K562 (cell line): ENCODE measurements at regions not wholly inside any gene's neighbourhood (a gene's known extent, or its start where the extent isn't known, plus 50 kb on each side); places are given as distances from the start of the nearest gene placed in this dataset.

Experiments
- ATAC-seq: fragments of 200-7000 bp; cut with Tn5 transposase; 3 replicates; pipeline ENCODE4 v1.9.1; 2020; ENCODE audit warnings: moderate library complexity
- BruUV-seq: library from RNA; stranded (reverse); fragments of 400-500 nt; replicated peaks from 2 replicates; lab custom pipeline; 2021; lab: Mats Ljungman, UMichigan
- CTCF ChIA-PET: fragments of 300-600 bp; formaldehyde crosslinking; extraction: SDS; loops from one replicate; lab custom pipeline; 2021; ENCODE audit warnings: low intra/inter-chr PET ratio; lab: Yijun Ruan, JAX
- POLR2A ChIA-PET: fragments of 300-600, 350-650 bp; sonication (Branson Sonifier 250); formaldehyde crosslinking; extraction: SDS; loops from one replicate; lab custom pipeline; 2021; ENCODE audit warnings: antibody characterized with exemption, inconsistent platforms; lab: Yijun Ruan, JAX
- DNase-seq, 4 experiments: peaks; one replicate each; pipeline versions ENCODE4 v3.0.0 to v3.0.0-alpha.2; 2011 to 2018; ENCODE audit warnings: low spot score in 3 of 4, mixed read lengths in 3 of 4; ENCODE audit errors: extremely low read depth in 1 of 4
- FAIRE-seq: peaks from 2 replicates; lab custom pipeline; 2011; peaks lifted over from hg19 to GRCh38; lab: Jason Lieb, UNC
- H2AFZ ChIP-seq: 2 replicates; pipeline ENCODE4 v1.6.0; 2011; ENCODE audit warnings: low read depth, low read length, control low read depth, inconsistent platforms
- H3K27ac ChIP-seq: fragments of 200-600 bp; 3 replicates; pipeline ENCODE4 v1.8.0; 2011; ENCODE audit warnings: low read depth, mild to moderate bottlenecking, control low read depth, inconsistent platforms, low read length, moderate library complexity, mixed read lengths; ENCODE audit errors: extremely low read depth
- H3K27me3 ChIP-seq, 2 experiments: fragments of 300-600 bp in 1 of 2; 2 replicates in 1 of 2; 3 replicates in 1 of 2; pipeline versions ENCODE4 v1.6.0 to v1.8.0; 2011; ENCODE audit warnings: inconsistent platforms in 2 of 2, low read length in 2 of 2, mild to moderate bottlenecking in 1 of 2, mixed read lengths in 1 of 2, moderate library complexity in 1 of 2; ENCODE audit not compliant: control insufficient read depth in 2 of 2, insufficient read depth in 2 of 2
- H3K36me3 ChIP-seq: fragments of 300-600 bp; 3 replicates; pipeline ENCODE4 v1.8.0; 2011; ENCODE audit warnings: mild to moderate bottlenecking, low read length, inconsistent platforms; ENCODE audit not compliant: control insufficient read depth, insufficient read depth
- H3K4me1 ChIP-seq, 2 experiments: fragments of 200-600 bp in 1 of 2; replicated peaks in 1 of 2; 2 replicates in 1 of 2; 3 replicates in 1 of 2; pipeline versions ENCODE4 v1.5.1 to v1.8.0; 2011; ENCODE audit warnings: inconsistent platforms in 2 of 2, low read length in 2 of 2, mild to moderate bottlenecking in 1 of 2, mixed read lengths in 1 of 2, moderate library complexity in 1 of 2; ENCODE audit not compliant: control insufficient read depth in 2 of 2, insufficient read depth in 2 of 2
- H3K4me2 ChIP-seq: 2 replicates; pipeline ENCODE4 v1.6.1; 2011; ENCODE audit warnings: low read length, control low read depth, inconsistent platforms, mixed read lengths; ENCODE audit not compliant: insufficient read depth
- H3K4me3 ChIP-seq: fragments of 200-600 bp; sonication (generic), shearing (Covaris generic); 2 replicates; pipeline ENCODE4 v1.5.1; 2016; ENCODE audit warnings: control low read depth, inconsistent platforms
- H3K79me2 ChIP-seq: fragments of 200-600 bp; 3 replicates; pipeline ENCODE4 v1.8.0; 2011; ENCODE audit warnings: low read length, inconsistent platforms; ENCODE audit not compliant: control insufficient read depth, insufficient read depth
- H3K9ac ChIP-seq, 2 experiments: 2 replicates each; pipeline versions ENCODE4 v1.6.0 to v1.6.1; 2011; ENCODE audit warnings: low read depth in 2 of 2, low read length in 2 of 2, control low read depth in 1 of 2, inconsistent platforms in 1 of 2, mild to moderate bottlenecking in 1 of 2, mixed read lengths in 1 of 2; ENCODE audit not compliant: insufficient read depth in 1 of 2
- H3K9me1 ChIP-seq: one replicate; pipeline ENCODE4 v1.6.0; 2011; ENCODE audit warnings: inconsistent platforms, mild to moderate bottlenecking, low read length, moderate library complexity; ENCODE audit not compliant: control insufficient read depth, insufficient read depth
- H3K9me3 ChIP-seq: replicated peaks from 2 replicates; pipeline ENCODE4 v1.5.1; 2011; ENCODE audit warnings: low read depth, low read length, inconsistent platforms; ENCODE audit not compliant: control insufficient read depth, insufficient read depth
- H4K20me1 ChIP-seq: replicated peaks from 2 replicates; pipeline ENCODE4 v1.6.1; 2011; ENCODE audit warnings: low read length, inconsistent platforms, mixed read lengths; ENCODE audit not compliant: control insufficient read depth, insufficient read depth
- ZNF311 ChIP-seq: fragments of 250-450 bp; sonication (Bioruptor Pico); IDR thresholded peaks from 2 replicates; pipeline ENCODE4 v1.4.0; 2020; ENCODE audit warnings: mild to moderate bottlenecking, moderate library complexity
- ZNF318 ChIP-seq, 2 experiments: fragments of 450-650 bp; IDR thresholded peaks; 2 replicates each; pipeline ENCODE4 v1.6.1; 2016; ENCODE audit warnings: mild to moderate bottlenecking in 2 of 2, borderline replicate concordance in 1 of 2, low read depth in 1 of 2, moderate library complexity in 1 of 2
- in situ Hi-C: fragments of 300-500 bp; cut with MboI; formaldehyde crosslinking; loops from 4 replicates; pipeline ENCODE4 v1.15.0; 2018; ENCODE audit warnings: inconsistent platforms, mixed read lengths
- intact Hi-C: fragments of 100-400 bp; cut with micrococcal nuclease; formaldehyde crosslinking; loops from 2 replicates; pipeline ENCODE4 v1.14.2; 2022

GRCh38 chr18:28736951-28737350 is 560.0 kb upstream of the CDH2 start:
- POLR2A ChIA-PET = no interaction called here
- Histone ChIP-seq H3K27me3 (no peaks in the 10 kb centered on the region), H3K4me3 (no peak overlapping the region), H3K4me2 (no peak overlapping the region), H3K79me2 (no peaks in the 10 kb centered on the region), H4K20me1 (no peaks in the 10 kb centered on the region), H3K4me1 (no peaks in the 10 kb centered on the region), H3K9me3 (no peaks in the 10 kb centered on the region), H3K27ac (no peak overlapping the region), H3K36me3 (no peaks in the 10 kb centered on the region), H2AFZ (no peak overlapping the region), H3K9me1 (no peaks in the 10 kb centered on the region)
- DNase-seq = no peak
- CTCF ChIA-PET = no interaction called here
- BruUV-seq = no TSS peak
- intact Hi-C loops = no loop called here
- in situ Hi-C loops = no loop called here
- TF ChIP-seq ZNF318 (IDR thresholded peaks at IDR 0.05; ENCODE audit: borderline replicate concordance in 1 of 2, low read depth in 1 of 2) (no peak), ZNF311 (CRISPR knock-in tag) (no peak)
- TF ChIP-seq, all 486 proteins: peak for 0
- no peak for FAIRE-seq
- no peak overlapping the region for H3K9ac ChIP-seq
- ATAC-seq = no peak
